HL-60/S4 (cell line): ENCODE measurements at regions not wholly inside any gene's neighbourhood (a gene's known extent, or its start where the extent isn't known, plus 50 kb on each side); places are given as distances from the start of the nearest gene placed in this dataset.
"Not testable (repeated sequence)": the region's sequence is repeated elsewhere in the genome, so short reads cannot be mapped to it uniquely, and the experiment has no call there.

ENCODE experiments used
- in situ Hi-C: fragments of 300-500 bp; cut with MboI; formaldehyde crosslinking; loops from 2 replicates; pipeline ENCODE4 v1.14.3; 2022; ENCODE audit warnings: low sequenced_read_pairs

GRCh38 chr1:95744731-95745130 lies 510.7 kb downstream of the RWDD3 start:
- in situ Hi-C loops = no loop called here

- in situ Hi-C loops = no loop called here
Measured at GRCh38 chr1:95752515-95753381, 518.7 kb downstream of the RWDD3 start.

- in situ Hi-C loops = no loop called here
Measured at GRCh38 chr1:95753382-95754016, 519.5 kb downstream of the RWDD3 start.

- in situ Hi-C loops = no loop called here
Measured at GRCh38 chr1:95754412-95754811, 520.4 kb downstream of the RWDD3 start.

- in situ Hi-C loops = no loop called here
Measured at GRCh38 chr1:95766036-95766435, 532.0 kb downstream of the RWDD3 start.

GRCh38 chr1:95770581-95770980 lies 536.6 kb downstream of the RWDD3 start:
- in situ Hi-C loops = no loop called here

GRCh38 chr1:95778217-95778616 lies 544.2 kb downstream of the RWDD3 start:
- in situ Hi-C loops = no loop called here

- in situ Hi-C loops = no loop called here
Measured at GRCh38 chr1:95780836-95781235, 546.8 kb downstream of the RWDD3 start.

- in situ Hi-C loops = no loop called here
Measured at GRCh38 chr1:95790136-95790535, 556.1 kb downstream of the RWDD3 start.

GRCh38 chr1:95793893-95794292 lies 559.9 kb downstream of the RWDD3 start:
- in situ Hi-C loops = no loop called here

- in situ Hi-C loops = not testable (repeated sequence)
Measured at GRCh38 chr1:95797761-95798160, 563.8 kb downstream of the RWDD3 start.

GRCh38 chr1:95806171-95806570 lies 572.2 kb downstream of the RWDD3 start:
- in situ Hi-C loops = no loop called here

- in situ Hi-C loops = no loop called here
Measured at GRCh38 chr1:95809391-95809790, 575.4 kb downstream of the RWDD3 start.

GRCh38 chr1:95815511-95815910 lies 581.5 kb downstream of the RWDD3 start:
- in situ Hi-C loops = no loop called here

GRCh38 chr1:95829556-95829955 lies 595.5 kb downstream of the RWDD3 start:
- in situ Hi-C loops = no loop called here

- in situ Hi-C loops = no loop called here
Measured at GRCh38 chr1:95832370-95832769, 598.4 kb downstream of the RWDD3 start.

- in situ Hi-C loops = no loop called here
Measured at GRCh38 chr1:95849439-95849838, 615.4 kb downstream of the RWDD3 start.

- in situ Hi-C loops = no loop called here
Measured at GRCh38 chr1:95850165-95850649, 616.2 kb downstream of the RWDD3 start.

GRCh38 chr1:95850763-95851162 lies 616.8 kb downstream of the RWDD3 start:
- in situ Hi-C loops = no loop called here

GRCh38 chr1:95852483-95853070 lies 618.6 kb downstream of the RWDD3 start:
- in situ Hi-C loops = no loop called here

GRCh38 chr1:95854457-95854856 lies 620.4 kb downstream of the RWDD3 start:
- in situ Hi-C loops = no loop called here

GRCh38 chr1:95863086-95863485 lies 629.1 kb downstream of the RWDD3 start:
- in situ Hi-C loops = no loop called here
